Panc1 (cell line): ENCODE measurements at regions not wholly inside any gene's neighbourhood (a gene's known extent, or its start where the extent isn't known, plus 50 kb on each side); places are given as distances from the start of the nearest gene placed in this dataset.

Experiments
- ATAC-seq: fragments of 200-7000 bp; cut with Tn5 transposase; 2 replicates; pipeline ENCODE4 v1.9.1; 2020; ENCODE audit warnings: mild to moderate bottlenecking, moderate library complexity
- BruUV-seq: library from RNA; stranded (reverse); fragments of 400-500 nt; replicated peaks from 2 replicates; lab custom pipeline; 2021; lab: Mats Ljungman, UMichigan
- CTCF ChIA-PET: fragments of 300-600 bp; sonication (Branson Sonifier 250); formaldehyde crosslinking; loops from one replicate; lab custom pipeline; 2022; ENCODE audit warnings: antibody characterized with exemption; lab: Charles Lee
- POLR2A ChIA-PET: fragments of 300-600 bp; sonication (Branson Sonifier 250); formaldehyde crosslinking; loops from one replicate; lab custom pipeline; 2022; ENCODE audit warnings: antibody characterized with exemption; lab: Charles Lee
- DNase-seq: peaks from one replicate; pipeline ENCODE4 v3.0.0-alpha.2; 2010; ENCODE audit warnings: low read depth, low spot score
- H3K27ac ChIP-seq: 2 replicates; pipeline ENCODE4 v1.5.1; 2011; ENCODE audit warnings: mild to moderate bottlenecking, low read length, inconsistent platforms
- H3K27me3 ChIP-seq: fragments of 200-500 bp; sonication (Bioruptor generic); 2 replicates; pipeline ENCODE4 v1.6.0; 2014; ENCODE audit warnings: low read length, inconsistent platforms; ENCODE audit not compliant: control insufficient read depth, insufficient read depth
- H3K36me3 ChIP-seq: fragments of 200-500 bp; sonication (Bioruptor generic); 2 replicates; pipeline ENCODE4 v1.5.1; 2014; ENCODE audit warnings: inconsistent platforms, mild to moderate bottlenecking, low read length, moderate library complexity; ENCODE audit not compliant: control insufficient read depth, insufficient read depth
- H3K4me1 ChIP-seq: 2 replicates; pipeline ENCODE4 v1.5.1; 2011; ENCODE audit warnings: inconsistent platforms, mild to moderate bottlenecking, low read length, moderate library complexity; ENCODE audit not compliant: control insufficient read depth, insufficient read depth
- H3K4me3 ChIP-seq, 2 experiments: 2 replicates each; pipeline ENCODE4 v1.5.1; 2011 to 2012; ENCODE audit warnings: low read depth in 2 of 2, low read length in 2 of 2, mild to moderate bottlenecking in 2 of 2, inconsistent platforms in 1 of 2, moderate library complexity in 1 of 2
- H3K9me3 ChIP-seq: fragments of 200-500 bp; sonication (Bioruptor generic); 2 replicates; pipeline ENCODE4 v1.5.1; 2014; ENCODE audit warnings: low read depth, mild to moderate bottlenecking, inconsistent platforms, low read length, moderate library complexity; ENCODE audit not compliant: control insufficient read depth, insufficient read depth
- POLR2AphosphoS5 ChIP-seq: IDR thresholded peaks from 2 replicates; pipeline ENCODE4 v1.6.1; 2012; ENCODE audit warnings: mild to moderate bottlenecking, low read depth, low read length, moderate library complexity
- SIN3A ChIP-seq: IDR thresholded peaks from 2 replicates; pipeline ENCODE4 v1.6.1; 2012; ENCODE audit warnings: low read depth, mild to moderate bottlenecking, low read length, moderate library complexity, borderline replicate concordance; ENCODE audit not compliant: insufficient read depth
- TCF7L2 ChIP-seq: IDR thresholded peaks from 2 replicates; pipeline ENCODE4 v1.6.1; 2011; ENCODE audit warnings: mild to moderate bottlenecking, low read depth, low read length, inconsistent platforms
- in situ Hi-C: cut with HindIII; loops from 2 replicates; pipeline ENCODE4 v1.10.0; 2016; ENCODE audit warnings: low sequenced_read_pairs, low pct_unique_long_range_greater_than_20kb
- intact Hi-C: fragments of 100-400 bp; cut with micrococcal nuclease; formaldehyde crosslinking; loops from one replicate; pipeline ENCODE4 v1.10.0; 2022; ENCODE audit not compliant: unreplicated experiment
- TF ChIP-seq, protein P1 (sequence below): fragments of 450-650 bp; IDR thresholded peaks from 2 replicates; pipeline ENCODE4 v1.5.1; 2017; ENCODE audit warnings: mild to moderate bottlenecking
- TF ChIP-seq, protein P2 (sequence below), 2 experiments: IDR thresholded peaks; 2 replicates each; pipeline ENCODE4 v1.6.1; 2011 to 2012; ENCODE audit warnings: low read depth in 2 of 2, control low read depth in 1 of 2, low read length in 1 of 2, mild to moderate bottlenecking in 1 of 2, moderate library complexity in 1 of 2; ENCODE audit not compliant: insufficient read depth in 1 of 2

DNA sequence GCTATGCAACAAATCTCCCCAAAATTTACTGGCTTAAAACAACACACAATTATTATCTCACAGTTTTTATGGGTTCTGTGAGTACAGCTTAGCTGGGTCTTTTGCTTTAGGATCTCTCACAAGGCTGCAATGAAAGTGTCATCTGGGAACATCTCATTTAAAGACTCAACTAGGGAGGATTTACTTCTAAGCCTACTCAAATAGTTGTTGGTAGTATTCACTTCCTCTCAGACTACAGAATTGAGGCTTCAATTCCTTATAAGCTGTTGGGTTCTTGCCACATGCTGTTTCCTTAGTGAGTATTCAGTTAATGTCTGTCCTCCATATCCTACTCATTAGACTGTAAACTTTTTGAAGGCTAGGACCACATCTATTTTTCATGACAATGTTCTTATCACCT lies 72.3 kb downstream of the MDH1 start:
- Histone ChIP-seq H3K4me3 (no peak overlapping the region), H3K4me1 (no peaks in the 10 kb centered on the region), H3K27me3 (0 out of 2 replicates have a peak, but pooled peaks cover 10% of the 10 kb centered on the region), H3K9me3 (no peaks in the 10 kb centered on the region), H3K27ac (no peak overlapping the region), H3K36me3 (no peaks in the 10 kb centered on the region)
- ChIA-PET POLR2A (no interaction called here), CTCF (no interaction called here)
- intact Hi-C loops = no loop called here
- in situ Hi-C loops = no loop called here
- no TSS peak for BruUV-seq
- DNase-seq (no peak), ATAC-seq (no peak)
- TF ChIP-seq SIN3A (no peak), POLR2AphosphoS5 (no peak), TCF7L2 (no peak)
- TF ChIP-seq, protein P1, sequence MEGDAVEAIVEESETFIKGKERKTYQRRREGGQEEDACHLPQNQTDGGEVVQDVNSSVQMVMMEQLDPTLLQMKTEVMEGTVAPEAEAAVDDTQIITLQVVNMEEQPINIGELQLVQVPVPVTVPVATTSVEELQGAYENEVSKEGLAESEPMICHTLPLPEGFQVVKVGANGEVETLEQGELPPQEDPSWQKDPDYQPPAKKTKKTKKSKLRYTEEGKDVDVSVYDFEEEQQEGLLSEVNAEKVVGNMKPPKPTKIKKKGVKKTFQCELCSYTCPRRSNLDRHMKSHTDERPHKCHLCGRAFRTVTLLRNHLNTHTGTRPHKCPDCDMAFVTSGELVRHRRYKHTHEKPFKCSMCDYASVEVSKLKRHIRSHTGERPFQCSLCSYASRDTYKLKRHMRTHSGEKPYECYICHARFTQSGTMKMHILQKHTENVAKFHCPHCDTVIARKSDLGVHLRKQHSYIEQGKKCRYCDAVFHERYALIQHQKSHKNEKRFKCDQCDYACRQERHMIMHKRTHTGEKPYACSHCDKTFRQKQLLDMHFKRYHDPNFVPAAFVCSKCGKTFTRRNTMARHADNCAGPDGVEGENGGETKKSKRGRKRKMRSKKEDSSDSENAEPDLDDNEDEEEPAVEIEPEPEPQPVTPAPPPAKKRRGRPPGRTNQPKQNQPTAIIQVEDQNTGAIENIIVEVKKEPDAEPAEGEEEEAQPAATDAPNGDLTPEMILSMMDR = no peak
- TF ChIP-seq, protein P2, sequence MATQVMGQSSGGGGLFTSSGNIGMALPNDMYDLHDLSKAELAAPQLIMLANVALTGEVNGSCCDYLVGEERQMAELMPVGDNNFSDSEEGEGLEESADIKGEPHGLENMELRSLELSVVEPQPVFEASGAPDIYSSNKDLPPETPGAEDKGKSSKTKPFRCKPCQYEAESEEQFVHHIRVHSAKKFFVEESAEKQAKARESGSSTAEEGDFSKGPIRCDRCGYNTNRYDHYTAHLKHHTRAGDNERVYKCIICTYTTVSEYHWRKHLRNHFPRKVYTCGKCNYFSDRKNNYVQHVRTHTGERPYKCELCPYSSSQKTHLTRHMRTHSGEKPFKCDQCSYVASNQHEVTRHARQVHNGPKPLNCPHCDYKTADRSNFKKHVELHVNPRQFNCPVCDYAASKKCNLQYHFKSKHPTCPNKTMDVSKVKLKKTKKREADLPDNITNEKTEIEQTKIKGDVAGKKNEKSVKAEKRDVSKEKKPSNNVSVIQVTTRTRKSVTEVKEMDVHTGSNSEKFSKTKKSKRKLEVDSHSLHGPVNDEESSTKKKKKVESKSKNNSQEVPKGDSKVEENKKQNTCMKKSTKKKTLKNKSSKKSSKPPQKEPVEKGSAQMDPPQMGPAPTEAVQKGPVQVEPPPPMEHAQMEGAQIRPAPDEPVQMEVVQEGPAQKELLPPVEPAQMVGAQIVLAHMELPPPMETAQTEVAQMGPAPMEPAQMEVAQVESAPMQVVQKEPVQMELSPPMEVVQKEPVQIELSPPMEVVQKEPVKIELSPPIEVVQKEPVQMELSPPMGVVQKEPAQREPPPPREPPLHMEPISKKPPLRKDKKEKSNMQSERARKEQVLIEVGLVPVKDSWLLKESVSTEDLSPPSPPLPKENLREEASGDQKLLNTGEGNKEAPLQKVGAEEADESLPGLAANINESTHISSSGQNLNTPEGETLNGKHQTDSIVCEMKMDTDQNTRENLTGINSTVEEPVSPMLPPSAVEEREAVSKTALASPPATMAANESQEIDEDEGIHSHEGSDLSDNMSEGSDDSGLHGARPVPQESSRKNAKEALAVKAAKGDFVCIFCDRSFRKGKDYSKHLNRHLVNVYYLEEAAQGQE (IDR thresholded peaks at IDR 0.05; ENCODE audit: insufficient read depth in 1 of 2, low read depth in 2 of 2, low read length in 1 of 2) = no peak

DNA sequence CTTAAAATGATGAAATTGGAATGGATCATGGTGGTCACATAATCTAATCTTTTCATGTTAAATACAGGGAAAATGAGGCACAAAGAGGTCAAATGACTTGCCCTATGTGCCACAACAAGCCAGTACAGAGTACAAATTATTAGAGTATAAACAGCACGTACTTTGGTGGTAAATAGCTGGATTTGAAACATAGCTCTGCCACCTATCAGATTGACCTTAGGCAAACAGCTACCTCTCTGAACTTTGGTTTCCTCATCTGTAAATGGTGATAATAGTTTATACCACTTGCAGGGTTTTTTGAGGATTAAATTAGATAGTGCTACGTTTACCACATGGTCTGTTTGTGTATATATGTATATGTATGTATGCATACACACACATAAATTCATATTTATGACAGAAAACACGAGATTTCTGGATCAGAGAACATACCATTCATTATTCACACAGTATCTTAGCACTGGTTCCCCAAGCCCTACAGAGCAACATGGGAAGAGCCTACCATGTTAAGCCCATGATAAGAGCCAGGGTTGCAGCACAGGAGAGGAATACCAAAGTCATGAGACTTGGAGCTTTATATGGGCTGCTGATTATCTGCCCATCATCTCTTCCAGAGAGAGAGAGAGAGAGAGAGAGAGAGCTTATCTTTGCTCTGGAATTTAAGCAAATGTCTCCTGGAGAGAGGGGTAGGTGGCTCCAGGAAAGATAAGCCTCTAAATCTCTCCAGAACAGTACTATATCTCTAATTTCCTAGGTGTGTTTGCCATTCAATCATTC lies 73.5 kb downstream of the MDH1 start:
- no TSS peak for BruUV-seq
- no peak overlapping the region for H3K4me3 ChIP-seq
- H3K9me3 ChIP-seq = no peaks in the 10 kb centered on the region
- ChIA-PET CTCF (no interaction called here), POLR2A (no interaction called here)
- TF ChIP-seq, protein P1 = no peak
- no peak for TF ChIP-seq SIN3A
- no peak for TF ChIP-seq POLR2AphosphoS5
- TF ChIP-seq, protein P2 (IDR thresholded peaks at IDR 0.05; ENCODE audit: insufficient read depth in 1 of 2, low read depth in 2 of 2, low read length in 1 of 2) = no peak
- TF ChIP-seq TCF7L2 = no peak
- H3K27ac ChIP-seq = no peak overlapping the region
- ATAC-seq = no peak
- intact Hi-C loops (no loop called here), in situ Hi-C loops (no loop called here)
- no peaks in the 10 kb centered on the region for H3K36me3 ChIP-seq
- H3K4me1 ChIP-seq = no peaks in the 10 kb centered on the region
- DNase-seq = no peak
- 0 out of 2 replicates have a peak, but pooled peaks cover 10% of the 10 kb centered on the region for H3K27me3 ChIP-seq
